HG02981 (cell line): ENCODE measurements at regions not wholly inside any gene's neighbourhood (a gene's known extent, or its start where the extent isn't known, plus 50 kb on each side); places are given as distances from the start of the nearest gene placed in this dataset.

Experiments used
- ATAC-seq: cut with Tn5 transposase; IDR thresholded peaks from one replicate; pipeline ENCODE4 v1.9.1; 2021; ENCODE audit warnings: mild to moderate bottlenecking, moderate library complexity; ENCODE audit not compliant: unreplicated experiment

DNA sequence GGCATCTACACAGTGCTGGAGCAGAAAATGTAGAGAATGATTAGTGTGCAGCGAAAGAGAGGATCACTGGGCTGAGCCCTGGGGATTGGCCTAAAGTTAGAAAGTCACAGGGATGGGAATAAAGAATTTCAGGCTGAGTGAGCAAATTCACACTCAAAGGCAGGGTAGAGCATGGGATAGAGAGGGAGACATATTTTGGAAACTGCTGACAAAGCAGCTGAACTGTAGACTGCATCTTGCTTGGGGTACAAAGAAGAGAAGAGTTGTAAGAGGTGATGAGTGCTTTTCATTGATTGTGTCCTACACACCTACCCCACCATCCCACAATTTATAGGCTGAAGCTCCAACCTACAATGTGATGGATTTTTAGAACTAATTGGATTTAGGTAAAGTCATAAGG lies 677.8 kb downstream of the TAF11L14 start:
- ATAC-seq = no peak

DNA sequence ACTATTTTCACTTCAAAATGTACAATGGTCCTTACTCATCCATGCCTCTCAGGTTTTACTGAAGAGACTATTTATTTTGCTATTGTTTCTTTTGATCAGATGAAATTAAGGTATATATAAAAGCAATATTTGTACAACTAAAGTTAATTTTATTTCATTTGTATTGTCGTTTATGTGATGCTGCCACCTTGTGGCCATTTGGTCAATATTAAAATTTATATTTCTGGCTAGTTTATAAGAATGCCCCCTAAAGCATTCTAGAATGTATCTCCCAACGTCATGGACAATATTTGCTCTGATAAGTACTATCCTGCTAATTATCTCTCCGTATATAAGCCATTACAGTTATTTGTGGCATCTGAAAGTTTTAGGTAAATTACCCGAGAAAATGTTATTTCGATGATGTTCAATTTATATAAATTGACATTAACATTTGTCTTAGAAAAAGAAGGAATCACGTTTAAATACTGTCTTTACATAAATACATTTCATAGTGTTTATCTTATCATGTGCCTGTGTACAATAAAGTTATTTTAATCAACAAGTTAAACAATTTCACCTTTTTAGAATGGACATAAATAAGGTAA lies 680.0 kb downstream of the TAF11L14 start:
- no peak for ATAC-seq

DNA sequence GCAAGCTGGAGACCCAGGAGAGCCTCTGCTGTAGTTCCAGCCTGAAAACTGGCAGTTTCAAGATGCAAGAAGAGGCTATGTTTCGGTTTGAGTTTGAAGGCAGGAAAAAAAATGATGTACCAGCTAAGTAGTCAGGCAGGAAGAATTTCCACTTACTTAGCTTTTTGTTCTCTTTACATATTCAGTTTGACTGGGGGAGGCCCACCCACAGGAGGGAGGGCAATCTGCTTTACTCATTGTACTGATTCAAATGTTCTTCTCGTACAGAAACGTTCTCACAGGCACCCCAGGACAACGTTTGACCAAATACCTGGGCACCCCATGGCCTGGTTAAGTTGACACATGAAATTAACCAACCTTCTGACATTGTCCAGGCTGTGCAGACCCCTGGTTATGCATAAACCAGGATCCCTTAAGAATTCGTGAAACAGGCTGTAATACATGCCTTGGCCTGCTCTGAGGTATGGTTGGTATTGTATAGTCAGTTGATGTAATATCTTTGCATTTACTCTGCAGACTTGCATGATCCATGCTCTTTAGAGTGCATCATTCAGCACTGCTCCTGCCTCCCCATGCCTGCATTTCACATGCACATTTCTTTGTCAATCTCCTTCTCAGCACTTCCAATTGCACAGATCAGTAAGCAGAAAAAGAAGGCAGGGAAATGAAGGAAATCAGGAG lies 687.1 kb downstream of the TAF11L14 start:
- no peak for ATAC-seq

DNA sequence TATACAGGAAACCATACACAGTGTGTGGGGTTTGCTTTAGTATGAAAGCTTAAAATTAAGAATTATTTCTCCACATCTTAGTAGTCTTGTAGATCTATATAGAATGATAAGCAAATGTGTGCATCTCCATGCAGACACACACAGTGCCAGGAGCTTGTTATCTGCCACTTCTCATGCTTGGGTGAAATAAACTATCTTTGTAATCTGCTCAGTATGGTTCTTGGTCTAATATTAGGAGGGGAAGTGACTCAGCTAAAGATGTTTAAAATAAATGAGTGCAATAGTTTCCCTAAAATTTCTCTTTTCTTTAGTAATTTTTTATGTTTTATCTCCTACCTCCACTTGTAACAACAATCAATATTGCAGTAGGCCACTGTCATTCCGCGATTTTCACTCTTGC lies 689.6 kb downstream of the TAF11L14 start:
- no peak for ATAC-seq

DNA sequence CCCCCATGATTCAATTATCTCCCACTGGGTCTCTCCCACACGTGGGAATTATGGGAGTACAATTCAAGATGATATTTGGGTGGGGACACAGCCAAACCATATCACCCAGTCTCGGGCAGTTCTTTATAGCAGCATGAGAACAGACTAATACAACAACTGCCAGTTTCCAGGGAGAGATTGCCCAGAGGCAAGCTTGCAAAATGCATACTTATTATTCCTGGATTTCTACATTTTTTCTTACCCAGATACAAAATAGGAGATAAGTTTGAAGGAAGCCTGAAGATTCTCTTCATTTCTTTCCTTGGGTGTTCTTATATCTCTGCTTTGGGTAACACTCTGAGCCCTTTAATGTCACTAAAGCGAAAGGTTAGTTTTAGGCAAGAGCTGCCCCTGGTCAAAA lies 691.2 kb downstream of the TAF11L14 start:
- no peak for ATAC-seq

DNA sequence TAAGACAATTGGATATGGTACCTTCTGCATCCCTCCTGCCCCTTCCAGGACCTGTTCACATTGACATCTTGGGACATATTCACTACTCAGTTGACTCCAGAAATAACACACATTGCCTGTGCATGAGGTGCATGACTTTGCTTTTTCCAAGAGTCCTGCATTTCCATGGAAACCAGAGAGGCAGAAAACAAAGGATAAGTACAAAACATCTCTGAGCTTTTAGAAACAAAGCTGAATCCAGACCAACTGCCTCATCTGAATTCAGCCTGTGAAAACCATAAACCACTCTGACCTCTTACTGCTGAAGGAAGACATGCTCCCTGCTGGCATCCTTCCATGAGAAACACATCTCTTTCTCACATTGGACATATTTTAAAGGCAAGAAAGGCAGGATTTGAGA lies 695.1 kb downstream of the TAF11L14 start:
- ATAC-seq = no peak

DNA sequence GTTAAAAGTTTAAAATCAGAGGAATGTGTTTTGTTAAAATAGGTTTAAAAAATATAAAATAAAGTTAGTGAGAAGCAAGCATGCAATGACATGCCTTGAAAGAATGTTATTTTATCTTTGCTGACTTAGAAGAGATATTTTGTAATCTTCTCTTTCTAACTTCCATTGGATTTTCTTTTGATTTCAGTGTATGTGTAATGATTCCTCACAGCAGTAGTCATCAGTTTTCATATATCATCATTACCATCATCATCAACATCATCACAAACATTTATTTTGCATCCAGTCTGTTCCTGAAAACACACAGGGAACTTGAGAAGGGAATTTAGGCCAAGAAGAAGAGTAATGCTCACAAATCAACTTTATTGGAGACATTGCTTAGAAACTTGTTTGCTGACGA lies 699.6 kb downstream of the TAF11L14 start:
- ATAC-seq = no peak

DNA sequence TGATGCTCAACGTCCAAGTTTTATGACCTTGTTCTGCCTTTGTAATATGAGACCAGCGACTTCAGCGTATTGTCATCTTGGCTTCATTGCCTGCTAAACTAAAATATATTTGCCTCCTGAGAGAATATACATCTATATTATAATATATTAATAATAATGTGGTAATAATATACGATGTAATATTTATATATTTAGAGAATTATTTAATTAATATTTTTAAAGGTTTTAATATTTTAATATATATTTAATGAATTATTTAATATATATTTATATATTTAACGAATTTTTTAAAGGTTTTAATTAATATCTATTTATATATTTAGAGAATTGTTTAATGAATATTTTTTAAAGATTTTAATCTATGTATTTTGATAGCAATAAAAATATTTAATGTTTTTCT lies 700.7 kb downstream of the TAF11L14 start:
- no peak for ATAC-seq

DNA sequence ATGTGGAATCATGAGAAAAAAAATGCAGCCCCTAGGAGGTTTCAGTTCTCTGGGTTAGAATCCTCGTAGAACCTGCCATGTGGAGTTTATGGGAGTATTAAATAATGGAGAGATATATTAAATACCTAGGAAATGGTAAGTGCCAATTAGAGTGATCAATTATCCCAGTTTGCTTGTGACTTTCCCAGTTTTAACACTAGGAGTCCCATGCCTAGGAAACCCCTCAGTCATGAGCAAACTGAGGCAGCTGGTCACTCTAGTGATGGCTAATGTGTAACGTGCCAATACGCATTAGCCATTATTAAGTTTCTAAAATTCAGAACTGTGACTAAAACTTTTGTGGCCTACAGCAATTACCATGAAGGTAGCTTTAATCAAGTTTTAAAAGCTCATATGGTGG lies 720.6 kb downstream of the TAF11L14 start:
- no peak for ATAC-seq

DNA sequence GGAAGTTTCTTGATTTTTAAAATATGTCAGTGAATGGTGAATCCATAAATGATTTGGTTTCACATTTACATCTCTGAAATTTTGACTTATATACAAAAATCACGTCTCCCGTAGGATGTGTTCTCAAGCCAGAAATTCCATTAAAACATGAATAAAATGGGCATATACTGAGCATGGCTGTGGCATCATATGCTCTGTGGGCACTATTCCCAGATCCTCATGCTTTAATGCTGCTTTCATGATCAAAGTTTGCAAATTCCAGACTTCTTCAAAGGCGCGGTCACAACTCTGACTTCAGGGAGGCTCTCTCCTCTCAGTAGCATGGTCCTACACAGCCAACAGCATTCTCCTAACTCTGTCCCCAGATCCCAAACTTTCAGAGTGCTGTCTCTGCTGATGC lies 723.2 kb downstream of the TAF11L14 start:
- ATAC-seq = no peak

DNA sequence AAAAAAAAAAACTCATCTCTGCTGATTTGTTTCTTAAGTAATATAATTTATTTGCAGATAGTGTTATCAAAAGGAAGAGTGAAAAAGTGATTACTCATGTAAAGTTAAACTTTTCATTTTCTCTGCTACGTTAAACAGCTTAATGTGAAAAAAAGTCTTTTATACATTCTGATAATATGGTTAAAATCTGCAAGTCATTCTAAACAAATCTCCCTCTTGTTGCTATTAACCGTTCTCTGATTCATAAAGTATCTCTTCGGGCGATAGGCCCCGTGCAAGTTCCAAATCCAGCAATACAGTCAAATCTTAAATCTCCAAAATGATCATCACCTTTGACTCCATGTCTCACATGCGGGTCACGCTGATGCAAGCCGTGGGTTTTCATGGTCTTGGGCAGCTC lies 732.0 kb downstream of the TAF11L14 start:
- ATAC-seq = no peak

- no peak for ATAC-seq
Observed at GRCh38 chr5:18370531-18370930, 736.3 kb downstream of the TAF11L14 start.

GRCh38 chr5:18375641-18376040 lies 741.4 kb downstream of the TAF11L14 start:
- no peak for ATAC-seq

GRCh38 chr5:18378066-18378465 lies 743.8 kb downstream of the TAF11L14 start:
- ATAC-seq = no peak

DNA sequence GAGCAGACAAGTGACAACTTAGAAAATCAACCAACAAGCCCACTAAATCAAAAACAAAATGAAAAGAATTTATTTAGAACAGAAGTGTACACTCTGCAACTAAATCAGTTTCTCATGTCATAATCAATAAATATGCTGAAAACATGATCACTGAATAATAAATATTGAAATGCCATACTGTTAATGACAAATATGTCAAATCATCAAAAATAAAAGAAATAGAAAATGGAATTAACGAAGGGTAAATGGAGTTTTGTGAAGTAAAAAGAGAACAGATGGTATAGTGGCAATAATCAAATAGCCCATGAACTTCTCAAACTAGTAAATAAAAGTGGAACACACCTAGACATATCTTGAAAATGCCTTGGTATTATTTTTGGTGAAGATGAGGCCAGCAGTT lies 744.9 kb downstream of the TAF11L14 start:
- no peak for ATAC-seq

DNA sequence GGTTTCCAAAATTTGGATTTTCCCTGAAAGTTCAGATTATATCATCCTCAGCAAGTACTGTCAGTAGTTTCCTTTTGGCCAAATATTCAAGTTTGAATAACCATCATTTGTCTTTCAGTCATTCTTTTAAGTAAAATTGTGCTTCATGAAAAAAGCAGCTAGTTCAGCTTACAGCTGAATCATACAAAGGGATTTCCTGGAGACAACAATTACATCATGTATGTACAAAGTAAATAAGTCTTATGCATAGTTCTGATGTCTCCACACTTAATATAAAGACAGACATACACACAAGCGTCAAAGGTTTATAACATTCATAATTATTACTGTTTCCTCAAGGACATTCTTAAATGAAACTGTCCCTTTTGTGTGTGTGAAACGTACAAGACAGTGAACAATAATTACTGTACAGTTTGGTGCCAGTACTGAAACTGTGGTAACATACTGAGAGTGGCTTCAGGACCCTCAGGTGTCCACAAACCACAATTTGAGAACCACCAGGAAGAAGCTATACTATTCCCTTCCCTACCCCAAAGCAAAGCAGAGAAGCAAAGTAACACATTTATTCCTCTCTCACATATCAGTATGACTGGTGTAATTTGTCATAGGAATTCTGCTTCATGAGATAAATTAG lies 746.6 kb downstream of the TAF11L14 start:
- no peak for ATAC-seq

DNA sequence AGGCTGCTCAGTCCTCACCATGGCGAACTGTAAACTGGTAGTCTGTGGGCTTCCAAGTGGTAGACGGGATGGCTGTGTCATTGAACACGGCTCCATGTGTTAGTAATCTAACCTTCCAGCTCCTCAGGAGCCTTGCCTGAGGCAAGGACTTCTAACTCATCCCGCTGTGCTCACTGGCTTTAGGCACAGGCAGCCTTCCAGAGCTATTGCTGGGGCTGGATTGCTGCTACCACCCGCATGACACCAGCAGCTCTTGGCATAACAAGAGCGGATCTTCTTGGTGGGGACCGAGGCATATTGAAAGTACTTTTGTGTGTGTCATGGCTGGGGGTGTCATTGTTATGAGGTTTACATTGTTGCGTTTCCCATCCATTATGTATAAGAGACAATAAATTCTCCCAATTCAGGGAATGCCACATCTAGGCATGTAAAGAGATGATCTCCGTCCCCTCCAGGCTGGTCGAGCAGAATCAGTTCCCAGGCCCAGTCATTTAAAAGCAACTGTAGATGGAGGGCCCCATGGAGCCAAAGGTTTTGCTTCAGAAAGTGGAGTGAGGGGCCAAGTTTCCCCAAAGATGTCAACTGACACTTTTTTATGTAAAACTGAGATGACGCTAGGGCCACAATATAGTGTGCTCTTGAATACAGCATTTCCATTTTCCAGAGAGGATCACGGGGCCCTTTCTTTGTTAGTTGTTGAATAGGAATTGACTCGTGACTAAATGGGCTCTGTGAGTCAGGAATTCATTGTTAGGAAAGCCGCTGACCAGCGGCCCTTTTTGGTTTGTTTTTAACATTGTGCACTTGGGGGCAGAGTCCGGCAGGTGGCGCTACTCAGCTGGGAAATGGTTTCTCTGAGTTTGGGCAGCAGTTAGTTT lies 759.5 kb downstream of the TAF11L14 start:
- no peak for ATAC-seq

DNA sequence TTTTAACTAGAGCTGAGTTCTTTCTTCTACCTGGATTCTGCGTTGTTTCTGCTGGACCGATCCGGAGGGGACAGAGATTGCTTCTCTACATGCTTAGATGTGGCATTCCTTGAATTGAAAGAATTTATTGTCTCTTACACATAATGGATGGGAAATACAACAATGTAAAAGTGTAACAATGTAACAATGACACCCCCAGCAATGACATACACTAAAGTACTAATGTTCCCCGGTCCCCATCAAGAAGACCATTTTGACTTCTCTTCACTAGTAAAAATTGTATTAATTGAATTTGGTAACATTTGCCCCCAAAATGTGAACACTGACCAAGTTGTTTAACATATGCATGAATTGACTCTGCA lies 760.2 kb downstream of the TAF11L14 start:
- no peak for ATAC-seq

GRCh38 chr5:18395126-18396110 lies 761.2 kb downstream of the TAF11L14 start:
- ATAC-seq = no peak

DNA sequence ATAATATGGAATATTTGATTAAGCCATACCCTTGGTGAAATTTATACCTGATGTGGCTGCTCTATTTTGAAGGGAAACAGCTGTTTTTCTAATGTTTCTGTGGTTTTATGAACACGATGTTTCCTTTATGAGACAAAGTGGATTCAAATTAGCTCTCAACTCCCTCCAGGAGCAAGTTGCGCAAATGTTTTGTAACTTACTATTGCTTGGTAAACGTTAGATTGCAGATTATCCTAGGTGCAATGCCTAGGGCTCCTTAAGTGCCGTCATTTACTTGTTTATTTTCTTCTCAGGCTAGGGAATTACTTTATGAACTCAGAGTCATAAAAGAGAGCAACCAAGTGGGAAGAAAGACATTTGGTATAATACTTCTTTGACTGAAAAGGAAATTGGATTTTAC lies 763.1 kb downstream of the TAF11L14 start:
- no peak for ATAC-seq
